ENCODE measurements at regions not wholly inside any gene's neighbourhood (a gene's known extent, or its start where the extent isn't known, plus 50 kb on each side); places are given as distances from the start of the nearest gene placed in this dataset.
A peak's percentile ranks its signal among the peaks of the same experiment; 100 is the strongest.

GRCh38 chr1:47572731-47573430 is 135.0 kb downstream of the FOXD2 start:
- Histone ChIP-seq H3K9ac (ENCODE audit: low read length in 3 of 3) (no peak overlapping the region), H3K4me3 (ENCODE audit: low read length in 3 of 3) (no peak overlapping the region), H3K36me3 (ENCODE audit: control insufficient read depth in 2 of 3, insufficient read depth in 3 of 3, low read length in 3 of 3) (no peaks in the 10 kb centered on the region), H3K27me3 (ENCODE audit: control insufficient read depth, insufficient read depth, low read length) (no peaks in the 10 kb centered on the region), H3K27ac (ENCODE audit: low read depth in 2 of 2, low read length in 2 of 2) (no peak overlapping the region), H3K4me1 (ENCODE audit: control insufficient read depth in 2 of 3, insufficient read depth in 2 of 3, low read depth in 1 of 3, low read length in 3 of 3) (peaks cover 0 to 5% (median 3%) of the 10 kb centered on the region in 3 donors), H3K9me3 (ENCODE audit: control insufficient read depth in 2 of 3, insufficient read depth in 1 of 3, low read length in 3 of 3) (no peaks in the 10 kb centered on the region)
- intact Hi-C loops (cut with DNase I) = no loop called here
- no peak for FAIRE-seq
- DNase-seq = peak in 4 of 5 donors; percentile 44 to 65 (median 48)
- TF ChIP-seq CTCF (IDR thresholded peaks at IDR 0.05; ENCODE audit: borderline replicate concordance, extremely low read depth, insufficient read depth) = no peak

GRCh38 chr1:47574451-47575165 is 136.8 kb downstream of the FOXD2 start:
- no peak for DNase-seq
- TF ChIP-seq CTCF (IDR thresholded peaks at IDR 0.05; ENCODE audit: borderline replicate concordance, extremely low read depth, insufficient read depth) = no peak
- FAIRE-seq = no peak
- H3K27ac ChIP-seq (ENCODE audit: low read depth in 2 of 2, low read length in 2 of 2) = no peak overlapping the region
- H3K9me3 ChIP-seq (ENCODE audit: control insufficient read depth in 2 of 3, insufficient read depth in 1 of 3, low read length in 3 of 3) = no peaks in the 10 kb centered on the region
- no peaks in the 10 kb centered on the region for H3K27me3 ChIP-seq (ENCODE audit: control insufficient read depth, insufficient read depth, low read length)
- H3K4me1 ChIP-seq (ENCODE audit: control insufficient read depth in 2 of 3, insufficient read depth in 2 of 3, low read depth in 1 of 3, low read length in 3 of 3) = peaks cover 0 to 7% (median 5%) of the 10 kb centered on the region in 3 donors
- intact Hi-C loops (cut with DNase I) = no loop called here
- H3K4me3 ChIP-seq (ENCODE audit: low read length in 3 of 3) = no peak overlapping the region
- H3K9ac ChIP-seq (ENCODE audit: low read length in 3 of 3) = no peak overlapping the region
- no peaks in the 10 kb centered on the region for H3K36me3 ChIP-seq (ENCODE audit: control insufficient read depth in 2 of 3, insufficient read depth in 3 of 3, low read length in 3 of 3)

- Histone ChIP-seq H3K4me1 (ENCODE audit: control insufficient read depth in 2 of 3, insufficient read depth in 2 of 3, low read depth in 1 of 3, low read length in 3 of 3) (peaks cover 0 to 5% (median 3%) of the 10 kb centered on the region in 3 donors), H3K36me3 (ENCODE audit: control insufficient read depth in 2 of 3, insufficient read depth in 3 of 3, low read length in 3 of 3) (no peaks in the 10 kb centered on the region), H3K4me3 (ENCODE audit: low read length in 3 of 3) (no peak overlapping the region), H3K27me3 (ENCODE audit: control insufficient read depth, insufficient read depth, low read length) (no peaks in the 10 kb centered on the region), H3K9me3 (ENCODE audit: control insufficient read depth in 2 of 3, insufficient read depth in 1 of 3, low read length in 3 of 3) (no peaks in the 10 kb centered on the region), H3K9ac (ENCODE audit: low read length in 3 of 3) (no peak overlapping the region), H3K27ac (ENCODE audit: low read depth in 2 of 2, low read length in 2 of 2) (no peak overlapping the region)
- intact Hi-C loops (cut with DNase I) = no loop called here
- DNase-seq (peak in 1 of 5 donors; percentile 13), FAIRE-seq (no peak)
- TF ChIP-seq CTCF (IDR thresholded peaks at IDR 0.05; ENCODE audit: borderline replicate concordance, extremely low read depth, insufficient read depth) = no peak
These were observed 138.3 kb downstream of the FOXD2 start for GRCh38 chr1:47575855-47576757.

All from kidney (tissue), 13 donors.